OCI-LY1 (cell line): ENCODE measurements at regions not wholly inside any gene's neighbourhood (a gene's known extent, or its start where the extent isn't known, plus 50 kb on each side); places are given as distances from the start of the nearest gene placed in this dataset.

Experiments used
- EZH2 ChIP-seq: fragments of 200-600 bp; sonication (generic), shearing (Covaris generic); IDR thresholded peaks from 2 replicates; pipeline ENCODE4 v1.8.0; 2017; ENCODE audit warnings: borderline replicate concordance, mixed run types, mild to moderate bottlenecking, antibody characterized with exemption, low read length, moderate library complexity, mixed read lengths
- TF ChIP-seq, protein P1 (sequence below): fragments of 200-600 bp; sonication (generic), shearing (Covaris generic); IDR thresholded peaks from 2 replicates; pipeline ENCODE4 v1.5.1; 2017; ENCODE audit warnings: mild to moderate bottlenecking, antibody characterized with exemption, low read length, moderate library complexity, mixed read lengths

DNA sequence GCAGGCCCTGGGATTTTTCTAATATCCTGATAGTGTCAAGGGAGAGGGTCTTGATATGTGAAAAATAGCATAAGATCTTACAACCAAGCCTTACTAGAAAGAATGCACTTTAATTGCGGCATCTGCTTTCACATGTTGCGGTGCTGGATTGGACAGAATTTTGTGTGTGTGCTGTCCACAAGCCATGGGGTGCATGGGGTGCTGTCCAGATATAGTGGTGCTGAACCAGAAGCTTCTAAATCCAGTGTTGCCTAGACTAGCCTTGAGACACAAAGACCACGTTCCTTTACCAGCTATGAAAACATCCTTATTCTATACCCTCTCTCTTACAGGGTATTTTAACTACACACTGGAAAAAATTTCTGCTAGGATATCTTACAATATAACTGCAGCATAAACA is 244.0 kb downstream of the TMEM114 start:
- TF ChIP-seq, protein P1, sequence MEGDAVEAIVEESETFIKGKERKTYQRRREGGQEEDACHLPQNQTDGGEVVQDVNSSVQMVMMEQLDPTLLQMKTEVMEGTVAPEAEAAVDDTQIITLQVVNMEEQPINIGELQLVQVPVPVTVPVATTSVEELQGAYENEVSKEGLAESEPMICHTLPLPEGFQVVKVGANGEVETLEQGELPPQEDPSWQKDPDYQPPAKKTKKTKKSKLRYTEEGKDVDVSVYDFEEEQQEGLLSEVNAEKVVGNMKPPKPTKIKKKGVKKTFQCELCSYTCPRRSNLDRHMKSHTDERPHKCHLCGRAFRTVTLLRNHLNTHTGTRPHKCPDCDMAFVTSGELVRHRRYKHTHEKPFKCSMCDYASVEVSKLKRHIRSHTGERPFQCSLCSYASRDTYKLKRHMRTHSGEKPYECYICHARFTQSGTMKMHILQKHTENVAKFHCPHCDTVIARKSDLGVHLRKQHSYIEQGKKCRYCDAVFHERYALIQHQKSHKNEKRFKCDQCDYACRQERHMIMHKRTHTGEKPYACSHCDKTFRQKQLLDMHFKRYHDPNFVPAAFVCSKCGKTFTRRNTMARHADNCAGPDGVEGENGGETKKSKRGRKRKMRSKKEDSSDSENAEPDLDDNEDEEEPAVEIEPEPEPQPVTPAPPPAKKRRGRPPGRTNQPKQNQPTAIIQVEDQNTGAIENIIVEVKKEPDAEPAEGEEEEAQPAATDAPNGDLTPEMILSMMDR: no peak
- no peak for TF ChIP-seq EZH2
